H1 (cell line): ENCODE measurements at regions not wholly inside any gene's neighbourhood (a gene's known extent, or its start where the extent isn't known, plus 50 kb on each side); places are given as distances from the start of the nearest gene placed in this dataset.
A peak's percentile ranks its signal among the peaks of the same experiment; 100 is the strongest.

Experiments used
- CTCF ChIA-PET: fragments of 300-600 bp; sonication (Branson Sonifier 250); formaldehyde crosslinking; loops from one replicate; lab custom pipeline; 2021; ENCODE audit not compliant: partially characterized antibody; lab: Charles Lee
- POLR2A ChIA-PET: fragments of 300-600 bp; sonication (Branson Sonifier 250); formaldehyde crosslinking; loops from one replicate; lab custom pipeline; 2021; ENCODE audit warnings: inconsistent platforms; ENCODE audit not compliant: partially characterized antibody; lab: Charles Lee
- DNase-seq, 2 experiments: peaks; one replicate each; pipeline versions ENCODE4 v3.0.0 to v3.0.0-alpha.2; 2010 to 2022; ENCODE audit warnings: low spot score in 2 of 2, low read depth in 1 of 2, mixed read lengths in 1 of 2
- FAIRE-seq: peaks from 2 replicates; lab custom pipeline; 2011; peaks lifted over from hg19 to GRCh38; lab: Jason Lieb, UNC
- H2AFZ ChIP-seq: 2 replicates; pipeline ENCODE4 v1.8.1; 2012; ENCODE audit warnings: low read length, inconsistent platforms
- H2AK5ac ChIP-seq: 2 replicates; pipeline ENCODE4 v1.6.1; 2013; ENCODE audit warnings: low read depth, low read length
- H2BK120ac ChIP-seq: replicated peaks from 2 replicates; pipeline ENCODE3; 2013; ENCODE audit warnings: low read depth, low read length, inconsistent platforms
- H2BK12ac ChIP-seq: 2 replicates; pipeline ENCODE4 v1.6.1; 2013; ENCODE audit warnings: low read depth, low read length
- H2BK15ac ChIP-seq: 2 replicates; pipeline ENCODE4 v1.6.1; 2013; ENCODE audit warnings: low read length
- H2BK20ac ChIP-seq: 2 replicates; pipeline ENCODE4 v1.6.1; 2013; ENCODE audit warnings: low read length
- H2BK5ac ChIP-seq: 2 replicates; pipeline ENCODE4 v1.6.1; 2013; ENCODE audit warnings: low read depth, low read length
- H3K14ac ChIP-seq: 2 replicates; pipeline ENCODE4 v1.6.1; 2013; ENCODE audit warnings: inconsistent platforms; ENCODE audit not compliant: insufficient read length
- H3K18ac ChIP-seq: 2 replicates; pipeline ENCODE4 v1.6.1; 2013; ENCODE audit warnings: low read length; ENCODE audit errors: extremely low read depth
- H3K23ac ChIP-seq: 2 replicates; pipeline ENCODE4 v1.6.1; 2013; ENCODE audit warnings: inconsistent platforms; ENCODE audit not compliant: insufficient read length
- H3K23me2 ChIP-seq: 2 replicates; pipeline ENCODE4 v1.6.1; 2013; ENCODE audit warnings: low read depth, low read length
- H3K27ac ChIP-seq: 2 replicates; pipeline ENCODE4 v1.6.1; 2011; ENCODE audit warnings: low read depth, low read length, inconsistent platforms
- H3K27me3 ChIP-seq, 4 experiments: replicated peaks in 1 of 4; 1 replicate in 1 of 4; 2 replicates in 3 of 4; pipeline versions ENCODE4 v1.6.1 to v1.8.1; 2011 to 2013; ENCODE audit warnings: low read length in 3 of 4, mild to moderate bottlenecking in 3 of 4, inconsistent platforms in 2 of 4, mixed read lengths in 2 of 4, moderate library complexity in 1 of 4; ENCODE audit not compliant: control insufficient read depth in 3 of 4, insufficient read depth in 3 of 4; ENCODE audit errors: extremely low read depth in 1 of 4
- H3K36me3 ChIP-seq, 4 experiments: 2 replicates each; pipeline versions ENCODE4 v1.6.1 to v1.8.1; 2011 to 2013; ENCODE audit warnings: mild to moderate bottlenecking in 4 of 4, low read length in 3 of 4, moderate library complexity in 2 of 4, control low read depth in 1 of 4, inconsistent platforms in 1 of 4; ENCODE audit not compliant: insufficient read depth in 4 of 4, control insufficient read depth in 2 of 4
- H3K4ac ChIP-seq: replicated peaks from 2 replicates; pipeline ENCODE3; 2013; ENCODE audit warnings: low read length, low read depth, mixed read lengths, inconsistent platforms; ENCODE audit not compliant: insufficient read length
- H3K4me1 ChIP-seq, 4 experiments: replicated peaks in 1 of 4; 1 replicate in 1 of 4; 2 replicates in 3 of 4; pipeline versions ENCODE4 v1.6.1 to v1.8.1; 2011 to 2013; ENCODE audit warnings: low read length in 3 of 4, inconsistent platforms in 2 of 4, mixed read lengths in 1 of 4; ENCODE audit not compliant: insufficient read depth in 4 of 4, control insufficient read depth in 3 of 4
- H3K4me2 ChIP-seq, 2 experiments: 2 replicates each; pipeline versions ENCODE4 v1.6.1 to v1.8.1; 2011 to 2013; ENCODE audit warnings: low read depth in 2 of 2, low read length in 2 of 2, control low read depth in 1 of 2, inconsistent platforms in 1 of 2, mild to moderate bottlenecking in 1 of 2; ENCODE audit not compliant: insufficient read depth in 1 of 2
- H3K4me3 ChIP-seq, 4 experiments: fragments of 200-600, 300-600 bp in 1 of 4; sonication (generic), shearing (Covaris generic), sonication (Bioruptor Twin) in 1 of 4; 2 replicates each; pipeline versions ENCODE4 v1.5.1 to v1.8.1; 2011 to 2016; ENCODE audit warnings: low read length in 4 of 4, low read depth in 3 of 4, control low read depth in 2 of 4, inconsistent platforms in 2 of 4, mild to moderate bottlenecking in 2 of 4, mixed read lengths in 1 of 4, moderate library complexity in 1 of 4; ENCODE audit not compliant: insufficient read depth in 2 of 4; ENCODE audit errors: extremely low read depth in 1 of 4
- H3K56ac ChIP-seq: replicated peaks from 2 replicates; pipeline ENCODE3; 2013; ENCODE audit warnings: low read depth, mild to moderate bottlenecking, mixed read lengths, low read length, inconsistent platforms; ENCODE audit not compliant: insufficient read length
- H3K79me1 ChIP-seq: 2 replicates; pipeline ENCODE4 v1.6.1; 2013; ENCODE audit warnings: low read depth, low read length, control low read depth
- H3K79me2 ChIP-seq, 2 experiments: 2 replicates each; pipeline versions ENCODE4 v1.6.1 to v1.8.1; 2012 to 2013; ENCODE audit warnings: low read length in 2 of 2, mild to moderate bottlenecking in 2 of 2, inconsistent platforms in 1 of 2; ENCODE audit not compliant: insufficient read depth in 2 of 2, control insufficient read depth in 1 of 2
- H3K9ac ChIP-seq, 4 experiments: replicated peaks in 1 of 4; 1 replicate in 1 of 4; 2 replicates in 3 of 4; pipeline versions ENCODE4 v1.6.1 to v1.8.1; 2011 to 2013; ENCODE audit warnings: low read depth in 3 of 4, low read length in 3 of 4, control low read depth in 2 of 4, mild to moderate bottlenecking in 2 of 4, moderate library complexity in 2 of 4, inconsistent platforms in 1 of 4; ENCODE audit errors: extremely low read depth in 1 of 4
- H3K9me3 ChIP-seq, 2 experiments: 2 replicates each; pipeline versions ENCODE4 v1.6.1 to v1.8.1; 2012 to 2013; ENCODE audit warnings: mild to moderate bottlenecking in 2 of 2, moderate library complexity in 2 of 2, control low read depth in 1 of 2, inconsistent platforms in 1 of 2, low read depth in 1 of 2, low read length in 1 of 2, mixed read lengths in 1 of 2; ENCODE audit not compliant: insufficient read depth in 2 of 2
- H4K20me1 ChIP-seq, 2 experiments: replicated peaks in 1 of 2; 2 replicates each; pipeline versions ENCODE3 to v1.8.1; 2011 to 2013; ENCODE audit warnings: inconsistent platforms in 2 of 2, low read length in 2 of 2, mild to moderate bottlenecking in 1 of 2; ENCODE audit not compliant: insufficient read depth in 2 of 2, control insufficient read depth in 1 of 2
- H4K5ac ChIP-seq: 2 replicates; pipeline ENCODE4 v1.6.1; 2013; ENCODE audit warnings: low read length, low read depth, mixed read lengths, inconsistent platforms; ENCODE audit not compliant: insufficient read length
- H4K8ac ChIP-seq: 2 replicates; pipeline ENCODE4 v1.8.0; 2013; ENCODE audit warnings: mild to moderate bottlenecking, moderate library complexity, low read length, inconsistent platforms; ENCODE audit not compliant: insufficient read depth; ENCODE audit errors: extremely low read depth
- H4K91ac ChIP-seq: replicated peaks from 2 replicates; pipeline ENCODE3; 2013; ENCODE audit warnings: low read length, mixed read lengths, inconsistent platforms; ENCODE audit not compliant: insufficient read length
- ATF3 ChIP-seq: IDR thresholded peaks from 2 replicates; pipeline ENCODE4 v1.6.1; 2011; ENCODE audit warnings: low read depth, mild to moderate bottlenecking, low read length; ENCODE audit not compliant: insufficient read depth
- BRCA1 ChIP-seq: IDR thresholded peaks from 2 replicates; pipeline ENCODE4 v1.6.1; 2012; ENCODE audit warnings: low read depth, low read length, improper control_type of control experiment
- CEBPB ChIP-seq: IDR thresholded peaks from 2 replicates; pipeline ENCODE4 v1.6.1; 2012; ENCODE audit warnings: low read depth, low read length
- EGR1 ChIP-seq: IDR thresholded peaks from 2 replicates; pipeline ENCODE4 v1.6.1; 2011; ENCODE audit warnings: low read depth, low read length, borderline replicate concordance
- HDAC2 ChIP-seq, 2 experiments: fragments of 300-600 bp in 1 of 2; sonication (generic) in 1 of 2; IDR thresholded peaks; 2 replicates each; pipeline ENCODE4 v1.6.1; 2011 to 2012; ENCODE audit warnings: low read depth in 2 of 2, low read length in 2 of 2, mild to moderate bottlenecking in 2 of 2, moderate library complexity in 2 of 2, borderline replicate concordance in 1 of 2, inconsistent platforms in 1 of 2
- MAFK ChIP-seq: IDR thresholded peaks from 2 replicates; pipeline ENCODE4 v1.6.1; 2012; ENCODE audit warnings: low read depth, mild to moderate bottlenecking, improper control_type of control experiment, low read length
- RAD21 ChIP-seq, 2 experiments: IDR thresholded peaks in 1 of 2; conservative IDR thresholded peaks in 1 of 2; 2 replicates each; pipeline ENCODE4 v1.6.1; 2011; ENCODE audit warnings: low read depth in 2 of 2, low read length in 2 of 2, improper control_type of control experiment in 1 of 2, inconsistent platforms in 1 of 2, mild to moderate bottlenecking in 1 of 2, moderate library complexity in 1 of 2
- RNF2 ChIP-seq: fragments of 200-900, 300-1000 bp; sonication (generic); IDR thresholded peaks from 2 replicates; pipeline ENCODE4 v1.7.1; 2016; ENCODE audit warnings: borderline replicate concordance, low read depth, mild to moderate bottlenecking, antibody characterized with exemption, low read length; ENCODE audit not compliant: poor library complexity, severe bottlenecking; ENCODE audit errors: missing control alignments
- SIN3A ChIP-seq, 2 experiments: IDR thresholded peaks in 1 of 2; conservative IDR thresholded peaks in 1 of 2; 2 replicates each; pipeline ENCODE4 v1.6.1; 2011 to 2012; ENCODE audit warnings: low read length in 2 of 2, improper control_type of control experiment in 1 of 2, low read depth in 1 of 2, mild to moderate bottlenecking in 1 of 2
- WGBS, 2 experiments: shearing (Covaris generic) in 1 of 2; methylation state at CpG; one replicate each; pipeline versions ENCODE4 v1.1.6 to v1.1.7; 2013 to 2015; ENCODE audit warnings: low lambda C conversion rate in 2 of 2, mixed read lengths in 2 of 2, inconsistent platforms in 1 of 2, low coverage in 1 of 2, missing lambda C conversion rate in 1 of 2; ENCODE audit not compliant: insufficient replicate concordance in 2 of 2, insufficient coverage in 1 of 2, insufficient read length in 1 of 2; ENCODE audit errors: extremely low coverage in 1 of 2, missing lambda C conversion rate in 1 of 2; 5-methylcytosine and 5-hydroxymethylcytosine counted together

GRCh38 chr13:106680796-106681472, 113.0 kb upstream of the ARGLU1 start:
- no peak overlapping the region for H2AK5ac ChIP-seq
- ChIA-PET POLR2A (interaction anchor here (0.7 to 1.1 kb wide), 3 partner anchors 51 to 1359 kb away, joined by 3 to 5 read pairs (median 4); no protein-coding TSS in a partner anchor), CTCF (interaction anchor here (0.9 kb wide), 1 partner anchor 41 kb away, joined by 3 read pairs; no protein-coding TSS in a partner anchor)
- H2BK15ac ChIP-seq: no peak overlapping the region
- H3K4ac ChIP-seq: no peak overlapping the region
- H3K79me2 ChIP-seq: no peaks in the 10 kb centered on the region
- FAIRE-seq (peak; percentile 60), DNase-seq (peak in 1 of 2 experiments; percentile 36)
- no peaks in the 10 kb centered on the region for H3K23me2 ChIP-seq
- H2BK5ac ChIP-seq: peak overlapping the region; percentile 84
- no peak overlapping the region for H4K5ac ChIP-seq
- H3K4me2 ChIP-seq: peak overlapping the region; percentile 48 to 61
- H3K27me3 ChIP-seq: no peaks in the 10 kb centered on the region; a peak in 1 of 7 replicates
- H3K9ac ChIP-seq: 0 out of 7 replicates have a peak overlapping the region, but pooled peaks of 1 of the 4 experiments have one; percentile 10
- 19% methylated on average over 7 of the region's 7 CpGs; no CpG with 5 or more reads in 1 of the 2 experiments for WGBS, 2 experiments
- H3K4me1 ChIP-seq: peaks cover 2 to 10% (median 6%) of the 10 kb centered on the region in 4 experiments; a peak in 6 of 7 replicates
- H3K23ac ChIP-seq: no peak overlapping the region
- H4K20me1 ChIP-seq: no peaks in the 10 kb centered on the region
- no peaks in the 10 kb centered on the region for H3K79me1 ChIP-seq
- no peak overlapping the region for H2AFZ ChIP-seq
- H3K36me3 ChIP-seq: no peaks in the 10 kb centered on the region
- no peak overlapping the region for H3K14ac ChIP-seq
- no peak overlapping the region for H3K27ac ChIP-seq
- peak overlapping the region; percentile 6; the same call in 1 of the 2 replicates for H3K18ac ChIP-seq
- no peaks in the 10 kb centered on the region for H3K9me3 ChIP-seq
- peak overlapping the region; percentile 78; the same call in 1 of the 2 replicates for H2BK12ac ChIP-seq
- H3K56ac ChIP-seq: no peak overlapping the region
- H3K4me3 ChIP-seq: peak overlapping the region in 1 of 4 experiments; percentile 10; a peak in 2 of 8 replicates
- peak overlapping the region; percentile 68; the same call in 1 of the 2 replicates for H2BK20ac ChIP-seq
- H4K91ac ChIP-seq: no peak overlapping the region
- no peak overlapping the region for H4K8ac ChIP-seq
- peak overlapping the region; percentile 14 for H2BK120ac ChIP-seq
- TF ChIP-seq EGR1 (peak; percentile 98), SIN3A (conservative IDR thresholded peaks at IDR 0.05 in 1 of 2, IDR thresholded peaks at IDR 0.05 in 1 of 2; ENCODE audit: low read depth in 1 of 2, low read length in 2 of 2) (0 out of 4 replicates have a peak, but pooled peaks of 1 of the 2 experiments have one; percentile 17), RAD21 (IDR thresholded peaks at IDR 0.05 in 1 of 2, conservative IDR thresholded peaks at IDR 0.05 in 1 of 2; ENCODE audit: low read depth in 2 of 2, low read length in 2 of 2) (no peak; a peak in 1 of 4 replicates), RNF2 (no peak), BRCA1 (no peak), HDAC2 (IDR thresholded peaks at IDR 0.05; ENCODE audit: borderline replicate concordance in 1 of 2, low read depth in 2 of 2, low read length in 2 of 2) (peak; percentile 53 to 77; a peak in 1 of 4 replicates), ATF3 (no peak), MAFK (no peak), CEBPB (peak; percentile 53; the same call in 1 of the 2 replicates)
